K562 (cell line): ENCODE measurements at regions not wholly inside any gene's neighbourhood (a gene's known extent, or its start where the extent isn't known, plus 50 kb on each side); places are given as distances from the start of the nearest gene placed in this dataset.

Experiments used
- ATAC-seq: fragments of 200-7000 bp; cut with Tn5 transposase; 3 replicates; pipeline ENCODE4 v1.9.1; 2020; ENCODE audit warnings: moderate library complexity
- BruUV-seq: library from RNA; stranded (reverse); fragments of 400-500 nt; replicated peaks from 2 replicates; lab custom pipeline; 2021; lab: Mats Ljungman, UMichigan
- CTCF ChIA-PET: fragments of 300-600 bp; formaldehyde crosslinking; extraction: SDS; loops from one replicate; lab custom pipeline; 2021; ENCODE audit warnings: low intra/inter-chr PET ratio; lab: Yijun Ruan, JAX
- POLR2A ChIA-PET: fragments of 300-600, 350-650 bp; sonication (Branson Sonifier 250); formaldehyde crosslinking; extraction: SDS; loops from one replicate; lab custom pipeline; 2021; ENCODE audit warnings: antibody characterized with exemption, inconsistent platforms; lab: Yijun Ruan, JAX
- DNase-seq, 4 experiments: peaks; one replicate each; pipeline versions ENCODE4 v3.0.0 to v3.0.0-alpha.2; 2011 to 2018; ENCODE audit warnings: low spot score in 3 of 4, mixed read lengths in 3 of 4; ENCODE audit errors: extremely low read depth in 1 of 4
- FAIRE-seq: peaks from 2 replicates; lab custom pipeline; 2011; peaks lifted over from hg19 to GRCh38; lab: Jason Lieb, UNC
- H2AFZ ChIP-seq: 2 replicates; pipeline ENCODE4 v1.6.0; 2011; ENCODE audit warnings: low read depth, low read length, control low read depth, inconsistent platforms
- H3K27ac ChIP-seq: fragments of 200-600 bp; 3 replicates; pipeline ENCODE4 v1.8.0; 2011; ENCODE audit warnings: low read depth, mild to moderate bottlenecking, control low read depth, inconsistent platforms, low read length, moderate library complexity, mixed read lengths; ENCODE audit errors: extremely low read depth
- H3K27me3 ChIP-seq, 2 experiments: fragments of 300-600 bp in 1 of 2; 2 replicates in 1 of 2; 3 replicates in 1 of 2; pipeline versions ENCODE4 v1.6.0 to v1.8.0; 2011; ENCODE audit warnings: inconsistent platforms in 2 of 2, low read length in 2 of 2, mild to moderate bottlenecking in 1 of 2, mixed read lengths in 1 of 2, moderate library complexity in 1 of 2; ENCODE audit not compliant: control insufficient read depth in 2 of 2, insufficient read depth in 2 of 2
- H3K36me3 ChIP-seq: fragments of 300-600 bp; 3 replicates; pipeline ENCODE4 v1.8.0; 2011; ENCODE audit warnings: mild to moderate bottlenecking, low read length, inconsistent platforms; ENCODE audit not compliant: control insufficient read depth, insufficient read depth
- H3K4me1 ChIP-seq, 2 experiments: fragments of 200-600 bp in 1 of 2; replicated peaks in 1 of 2; 2 replicates in 1 of 2; 3 replicates in 1 of 2; pipeline versions ENCODE4 v1.5.1 to v1.8.0; 2011; ENCODE audit warnings: inconsistent platforms in 2 of 2, low read length in 2 of 2, mild to moderate bottlenecking in 1 of 2, mixed read lengths in 1 of 2, moderate library complexity in 1 of 2; ENCODE audit not compliant: control insufficient read depth in 2 of 2, insufficient read depth in 2 of 2
- H3K4me2 ChIP-seq: 2 replicates; pipeline ENCODE4 v1.6.1; 2011; ENCODE audit warnings: low read length, control low read depth, inconsistent platforms, mixed read lengths; ENCODE audit not compliant: insufficient read depth
- H3K4me3 ChIP-seq: fragments of 200-600 bp; sonication (generic), shearing (Covaris generic); 2 replicates; pipeline ENCODE4 v1.5.1; 2016; ENCODE audit warnings: control low read depth, inconsistent platforms
- H3K79me2 ChIP-seq: fragments of 200-600 bp; 3 replicates; pipeline ENCODE4 v1.8.0; 2011; ENCODE audit warnings: low read length, inconsistent platforms; ENCODE audit not compliant: control insufficient read depth, insufficient read depth
- H3K9ac ChIP-seq, 2 experiments: 2 replicates each; pipeline versions ENCODE4 v1.6.0 to v1.6.1; 2011; ENCODE audit warnings: low read depth in 2 of 2, low read length in 2 of 2, control low read depth in 1 of 2, inconsistent platforms in 1 of 2, mild to moderate bottlenecking in 1 of 2, mixed read lengths in 1 of 2; ENCODE audit not compliant: insufficient read depth in 1 of 2
- H3K9me1 ChIP-seq: one replicate; pipeline ENCODE4 v1.6.0; 2011; ENCODE audit warnings: inconsistent platforms, mild to moderate bottlenecking, low read length, moderate library complexity; ENCODE audit not compliant: control insufficient read depth, insufficient read depth
- H3K9me3 ChIP-seq: replicated peaks from 2 replicates; pipeline ENCODE4 v1.5.1; 2011; ENCODE audit warnings: low read depth, low read length, inconsistent platforms; ENCODE audit not compliant: control insufficient read depth, insufficient read depth
- H4K20me1 ChIP-seq: replicated peaks from 2 replicates; pipeline ENCODE4 v1.6.1; 2011; ENCODE audit warnings: low read length, inconsistent platforms, mixed read lengths; ENCODE audit not compliant: control insufficient read depth, insufficient read depth
- ARID3A ChIP-seq: IDR thresholded peaks from 2 replicates; pipeline ENCODE4 v1.6.1; 2012; ENCODE audit warnings: low read depth, low read length, improper control_type of control experiment, borderline replicate concordance
- ELK3 ChIP-seq: fragments of 450-650 bp; formaldehyde crosslinking; IDR thresholded peaks from 2 replicates; pipeline ENCODE4 v1.4.0; 2020; ENCODE audit warnings: mild to moderate bottlenecking
- ETS2 ChIP-seq: IDR thresholded peaks from 2 replicates; pipeline ENCODE4 v1.6.1; 2016; ENCODE audit warnings: borderline replicate concordance, missing genetic modification characterization, mild to moderate bottlenecking, moderate library complexity, missing compliant biosample characterization; ENCODE audit not compliant: poor library complexity, severe bottlenecking
- GTF2E2 ChIP-seq: fragments of 200-800 bp; sonication (Bioruptor generic); IDR thresholded peaks from 2 replicates; pipeline ENCODE4 v1.6.1; 2016; ENCODE audit warnings: missing genetic modification characterization, missing compliant biosample characterization
- HDGF ChIP-seq: fragments of 450-650 bp; IDR thresholded peaks from 2 replicates; pipeline ENCODE4 v1.6.1; 2016
- ILF3 ChIP-seq: fragments of 450-650 bp; IDR thresholded peaks from 2 replicates; pipeline ENCODE4 v1.6.1; 2018; ENCODE audit warnings: antibody characterized with exemption, mild to moderate bottlenecking, moderate library complexity, borderline replicate concordance
- MIER1 ChIP-seq: fragments of 450-650 bp; IDR thresholded peaks from 2 replicates; pipeline ENCODE4 v1.6.1; 2016; ENCODE audit warnings: antibody characterized with exemption, mild to moderate bottlenecking, low read depth
- NELFE ChIP-seq: IDR thresholded peaks from 2 replicates; pipeline ENCODE4 v1.6.1; 2011; ENCODE audit warnings: mild to moderate bottlenecking; ENCODE audit not compliant: insufficient read depth, insufficient read length
- RHOXF2B ChIP-seq: fragments of 250-450 bp; sonication (Bioruptor Pico); conservative IDR thresholded peaks from 2 replicates; pipeline ENCODE4 v1.5.1; 2021
- RNF219 ChIP-seq: fragments of 250-450 bp; sonication (Bioruptor Pico); IDR thresholded peaks from 2 replicates; pipeline ENCODE4 v1.5.0; 2022; ENCODE audit warnings: mild to moderate bottlenecking
- SETDB1 ChIP-seq: IDR thresholded peaks from one replicate; pipeline ENCODE4 v1.6.1; 2012; ENCODE audit warnings: low read length, control low read depth, inconsistent platforms
- ZNF277 ChIP-seq: fragments of 250-450 bp; sonication (Bioruptor Pico); IDR thresholded peaks from 2 replicates; pipeline ENCODE4 v1.8.0; 2022; ENCODE audit warnings: inconsistent platforms, mild to moderate bottlenecking, moderate library complexity, borderline replicate concordance
- ZNF668 ChIP-seq: fragments of 250-450 bp; sonication (Bioruptor Pico); IDR thresholded peaks from 2 replicates; pipeline ENCODE4 v1.8.0; 2022; ENCODE audit warnings: mild to moderate bottlenecking, inconsistent platforms
- WGBS: fragments of 100-300 bp; shearing (Covaris generic); methylation state at CpG from one replicate; pipeline ENCODE4 v1.1.6; 2016; ENCODE audit warnings: low coverage, mixed read lengths; ENCODE audit not compliant: insufficient coverage; ENCODE audit errors: missing lambda C conversion rate; 5-methylcytosine and 5-hydroxymethylcytosine counted together
- in situ Hi-C: fragments of 300-500 bp; cut with MboI; formaldehyde crosslinking; loops from 4 replicates; pipeline ENCODE4 v1.15.0; 2018; ENCODE audit warnings: inconsistent platforms, mixed read lengths
- intact Hi-C: fragments of 100-400 bp; cut with micrococcal nuclease; formaldehyde crosslinking; loops from 2 replicates; pipeline ENCODE4 v1.14.2; 2022

- FAIRE-seq = no peak
- intact Hi-C loops = no loop called here
Measured at GRCh38 chrY:12403916-12404315, 297.1 kb upstream of the USP9Y start.

More at GRCh38 chrY:12403916-12404315, 297.1 kb upstream of the USP9Y start:
- Histone ChIP-seq H3K4me3 (no peak overlapping the region), H2AFZ (no peak overlapping the region), H3K4me1 (no peaks in the 10 kb centered on the region), H3K79me2 (no peaks in the 10 kb centered on the region), H3K27me3 (no peaks in the 10 kb centered on the region), H3K9me1 (no peaks in the 10 kb centered on the region), H4K20me1 (no peaks in the 10 kb centered on the region), H3K9ac (no peak overlapping the region), H3K27ac (no peak overlapping the region), H3K9me3 (no peaks in the 10 kb centered on the region), H3K4me2 (no peak overlapping the region), H3K36me3 (no peaks in the 10 kb centered on the region)
- ChIA-PET POLR2A (no interaction called here), CTCF (no interaction called here)
- no CpG with 5 or more reads among the region's 3 CpGs for WGBS
- no TSS peak for BruUV-seq
- TF ChIP-seq RHOXF2B (CRISPR knock-in tag) = no peak
- TF ChIP-seq HDGF = no peak
- TF ChIP-seq RNF219 (CRISPR knock-in tag) = no peak
- TF ChIP-seq NELFE = no peak
- no peak for TF ChIP-seq MIER1
- no peak for TF ChIP-seq SETDB1
- TF ChIP-seq ELK3 (CRISPR knock-in tag) = no peak
- TF ChIP-seq ETS2 (tag) = no peak
- TF ChIP-seq ZNF277 (CRISPR knock-in tag) = no peak
- TF ChIP-seq ILF3 = no peak
- TF ChIP-seq GTF2E2 (tag) = no peak
- no peak for TF ChIP-seq ARID3A
- no peak for TF ChIP-seq ZNF668
- in situ Hi-C loops = no loop called here
- DNase-seq = no peak
- no peak for ATAC-seq
